Transverse colon (tissue), 3 donors: ENCODE measurements at regions not wholly inside any gene's neighbourhood (a gene's known extent, or its start where the extent isn't known, plus 50 kb on each side); places are given as distances from the start of the nearest gene placed in this dataset.

Source experiments
- CTCF ChIP-seq, 5 experiments: fragments of 200-600 bp in 3 of 5; fragments of 450-650 bp in 2 of 5; sonication (generic) in 3 of 5; IDR thresholded peaks; 1 replicate in 2 of 5; 2 replicates in 3 of 5; pipeline ENCODE4 v1.5.1; 2016 to 2017; ENCODE audit warnings: antibody characterized with exemption in 5 of 5, inconsistent platforms in 3 of 5, mild to moderate bottlenecking in 2 of 5, moderate library complexity in 1 of 5
- EP300 ChIP-seq: sonication (generic); formaldehyde crosslinking; IDR thresholded peaks from one replicate; pipeline ENCODE4 v1.6.1; 2017; ENCODE audit warnings: antibody characterized with exemption, low read depth
- POLR2A ChIP-seq: fragments of 450-650 bp; IDR thresholded peaks from one replicate; pipeline ENCODE4 v1.6.1; 2016; ENCODE audit warnings: antibody characterized with exemption, mild to moderate bottlenecking, moderate library complexity

DNA sequence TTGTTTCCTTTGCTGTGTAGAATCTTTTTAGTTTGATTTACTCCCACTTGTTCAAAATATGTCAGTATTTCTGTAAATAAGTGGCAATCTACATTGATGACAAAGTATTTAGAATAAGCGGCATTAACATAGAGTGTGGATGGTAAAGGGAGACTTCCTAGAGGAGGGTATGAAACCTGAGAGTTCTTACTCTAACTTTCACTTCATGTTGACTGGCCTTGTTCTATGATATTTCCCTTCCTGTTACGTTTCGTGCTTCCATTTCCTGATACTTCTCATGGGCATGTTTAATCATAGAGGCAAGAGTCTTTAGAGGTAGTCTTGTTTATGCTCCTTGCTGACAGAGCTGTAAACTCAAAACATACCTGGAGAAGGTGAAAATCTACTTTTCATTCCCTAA, 408.9 kb downstream of the GLUD2 start:
- TF ChIP-seq CTCF (IDR thresholded peaks at IDR 0.05) = no peak
- TF ChIP-seq POLR2A = no peak
- no peak for TF ChIP-seq EP300
